H1 (cell line): ENCODE measurements at regions not wholly inside any gene's neighbourhood (a gene's known extent, or its start where the extent isn't known, plus 50 kb on each side); places are given as distances from the start of the nearest gene placed in this dataset.

Experiments
- CTCF ChIA-PET: fragments of 300-600 bp; sonication (Branson Sonifier 250); formaldehyde crosslinking; loops from one replicate; lab custom pipeline; 2021; ENCODE audit not compliant: partially characterized antibody; lab: Charles Lee
- POLR2A ChIA-PET: fragments of 300-600 bp; sonication (Branson Sonifier 250); formaldehyde crosslinking; loops from one replicate; lab custom pipeline; 2021; ENCODE audit warnings: inconsistent platforms; ENCODE audit not compliant: partially characterized antibody; lab: Charles Lee
- DNase-seq, 2 experiments: peaks; one replicate each; pipeline versions ENCODE4 v3.0.0 to v3.0.0-alpha.2; 2010 to 2022; ENCODE audit warnings: low spot score in 2 of 2, low read depth in 1 of 2, mixed read lengths in 1 of 2
- FAIRE-seq: peaks from 2 replicates; lab custom pipeline; 2011; peaks lifted over from hg19 to GRCh38; lab: Jason Lieb, UNC
- H2AFZ ChIP-seq: 2 replicates; pipeline ENCODE4 v1.8.1; 2012; ENCODE audit warnings: low read length, inconsistent platforms
- H2AK5ac ChIP-seq: 2 replicates; pipeline ENCODE4 v1.6.1; 2013; ENCODE audit warnings: low read depth, low read length
- H2BK120ac ChIP-seq: replicated peaks from 2 replicates; pipeline ENCODE3; 2013; ENCODE audit warnings: low read depth, low read length, inconsistent platforms
- H2BK12ac ChIP-seq: 2 replicates; pipeline ENCODE4 v1.6.1; 2013; ENCODE audit warnings: low read depth, low read length
- H2BK15ac ChIP-seq: 2 replicates; pipeline ENCODE4 v1.6.1; 2013; ENCODE audit warnings: low read length
- H2BK20ac ChIP-seq: 2 replicates; pipeline ENCODE4 v1.6.1; 2013; ENCODE audit warnings: low read length
- H2BK5ac ChIP-seq: 2 replicates; pipeline ENCODE4 v1.6.1; 2013; ENCODE audit warnings: low read depth, low read length
- H3K14ac ChIP-seq: 2 replicates; pipeline ENCODE4 v1.6.1; 2013; ENCODE audit warnings: inconsistent platforms; ENCODE audit not compliant: insufficient read length
- H3K18ac ChIP-seq: 2 replicates; pipeline ENCODE4 v1.6.1; 2013; ENCODE audit warnings: low read length; ENCODE audit errors: extremely low read depth
- H3K23ac ChIP-seq: 2 replicates; pipeline ENCODE4 v1.6.1; 2013; ENCODE audit warnings: inconsistent platforms; ENCODE audit not compliant: insufficient read length
- H3K23me2 ChIP-seq: 2 replicates; pipeline ENCODE4 v1.6.1; 2013; ENCODE audit warnings: low read depth, low read length
- H3K27ac ChIP-seq: 2 replicates; pipeline ENCODE4 v1.6.1; 2011; ENCODE audit warnings: low read depth, low read length, inconsistent platforms
- H3K27me3 ChIP-seq, 4 experiments: replicated peaks in 1 of 4; 1 replicate in 1 of 4; 2 replicates in 3 of 4; pipeline versions ENCODE4 v1.6.1 to v1.8.1; 2011 to 2013; ENCODE audit warnings: low read length in 3 of 4, mild to moderate bottlenecking in 3 of 4, inconsistent platforms in 2 of 4, mixed read lengths in 2 of 4, moderate library complexity in 1 of 4; ENCODE audit not compliant: control insufficient read depth in 3 of 4, insufficient read depth in 3 of 4; ENCODE audit errors: extremely low read depth in 1 of 4
- H3K36me3 ChIP-seq, 4 experiments: 2 replicates each; pipeline versions ENCODE4 v1.6.1 to v1.8.1; 2011 to 2013; ENCODE audit warnings: mild to moderate bottlenecking in 4 of 4, low read length in 3 of 4, moderate library complexity in 2 of 4, control low read depth in 1 of 4, inconsistent platforms in 1 of 4; ENCODE audit not compliant: insufficient read depth in 4 of 4, control insufficient read depth in 2 of 4
- H3K4ac ChIP-seq: replicated peaks from 2 replicates; pipeline ENCODE3; 2013; ENCODE audit warnings: low read length, low read depth, mixed read lengths, inconsistent platforms; ENCODE audit not compliant: insufficient read length
- H3K4me1 ChIP-seq, 4 experiments: replicated peaks in 1 of 4; 1 replicate in 1 of 4; 2 replicates in 3 of 4; pipeline versions ENCODE4 v1.6.1 to v1.8.1; 2011 to 2013; ENCODE audit warnings: low read length in 3 of 4, inconsistent platforms in 2 of 4, mixed read lengths in 1 of 4; ENCODE audit not compliant: insufficient read depth in 4 of 4, control insufficient read depth in 3 of 4
- H3K4me2 ChIP-seq, 2 experiments: 2 replicates each; pipeline versions ENCODE4 v1.6.1 to v1.8.1; 2011 to 2013; ENCODE audit warnings: low read depth in 2 of 2, low read length in 2 of 2, control low read depth in 1 of 2, inconsistent platforms in 1 of 2, mild to moderate bottlenecking in 1 of 2; ENCODE audit not compliant: insufficient read depth in 1 of 2
- H3K4me3 ChIP-seq, 4 experiments: fragments of 200-600, 300-600 bp in 1 of 4; sonication (generic), shearing (Covaris generic), sonication (Bioruptor Twin) in 1 of 4; 2 replicates each; pipeline versions ENCODE4 v1.5.1 to v1.8.1; 2011 to 2016; ENCODE audit warnings: low read length in 4 of 4, low read depth in 3 of 4, control low read depth in 2 of 4, inconsistent platforms in 2 of 4, mild to moderate bottlenecking in 2 of 4, mixed read lengths in 1 of 4, moderate library complexity in 1 of 4; ENCODE audit not compliant: insufficient read depth in 2 of 4; ENCODE audit errors: extremely low read depth in 1 of 4
- H3K56ac ChIP-seq: replicated peaks from 2 replicates; pipeline ENCODE3; 2013; ENCODE audit warnings: low read depth, mild to moderate bottlenecking, mixed read lengths, low read length, inconsistent platforms; ENCODE audit not compliant: insufficient read length
- H3K79me1 ChIP-seq: 2 replicates; pipeline ENCODE4 v1.6.1; 2013; ENCODE audit warnings: low read depth, low read length, control low read depth
- H3K79me2 ChIP-seq, 2 experiments: 2 replicates each; pipeline versions ENCODE4 v1.6.1 to v1.8.1; 2012 to 2013; ENCODE audit warnings: low read length in 2 of 2, mild to moderate bottlenecking in 2 of 2, inconsistent platforms in 1 of 2; ENCODE audit not compliant: insufficient read depth in 2 of 2, control insufficient read depth in 1 of 2
- H3K9ac ChIP-seq, 4 experiments: replicated peaks in 1 of 4; 1 replicate in 1 of 4; 2 replicates in 3 of 4; pipeline versions ENCODE4 v1.6.1 to v1.8.1; 2011 to 2013; ENCODE audit warnings: low read depth in 3 of 4, low read length in 3 of 4, control low read depth in 2 of 4, mild to moderate bottlenecking in 2 of 4, moderate library complexity in 2 of 4, inconsistent platforms in 1 of 4; ENCODE audit errors: extremely low read depth in 1 of 4
- H3K9me3 ChIP-seq, 2 experiments: 2 replicates each; pipeline versions ENCODE4 v1.6.1 to v1.8.1; 2012 to 2013; ENCODE audit warnings: mild to moderate bottlenecking in 2 of 2, moderate library complexity in 2 of 2, control low read depth in 1 of 2, inconsistent platforms in 1 of 2, low read depth in 1 of 2, low read length in 1 of 2, mixed read lengths in 1 of 2; ENCODE audit not compliant: insufficient read depth in 2 of 2
- H4K20me1 ChIP-seq, 2 experiments: replicated peaks in 1 of 2; 2 replicates each; pipeline versions ENCODE3 to v1.8.1; 2011 to 2013; ENCODE audit warnings: inconsistent platforms in 2 of 2, low read length in 2 of 2, mild to moderate bottlenecking in 1 of 2; ENCODE audit not compliant: insufficient read depth in 2 of 2, control insufficient read depth in 1 of 2
- H4K5ac ChIP-seq: 2 replicates; pipeline ENCODE4 v1.6.1; 2013; ENCODE audit warnings: low read length, low read depth, mixed read lengths, inconsistent platforms; ENCODE audit not compliant: insufficient read length
- H4K8ac ChIP-seq: 2 replicates; pipeline ENCODE4 v1.8.0; 2013; ENCODE audit warnings: mild to moderate bottlenecking, moderate library complexity, low read length, inconsistent platforms; ENCODE audit not compliant: insufficient read depth; ENCODE audit errors: extremely low read depth
- H4K91ac ChIP-seq: replicated peaks from 2 replicates; pipeline ENCODE3; 2013; ENCODE audit warnings: low read length, mixed read lengths, inconsistent platforms; ENCODE audit not compliant: insufficient read length
- ATF2 ChIP-seq: IDR thresholded peaks from 2 replicates; pipeline ENCODE4 v1.6.1; 2012; ENCODE audit warnings: low read length, inconsistent platforms
- ATF3 ChIP-seq: IDR thresholded peaks from 2 replicates; pipeline ENCODE4 v1.6.1; 2011; ENCODE audit warnings: low read depth, mild to moderate bottlenecking, low read length; ENCODE audit not compliant: insufficient read depth
- CTCF ChIP-seq, 3 experiments: IDR thresholded peaks; 1 replicate in 2 of 3; 2 replicates in 1 of 3; pipeline versions ENCODE4 v1.5.1 to v1.6.1; 2011; ENCODE audit warnings: low read length in 3 of 3, mild to moderate bottlenecking in 3 of 3, inconsistent platforms in 2 of 3, low read depth in 1 of 3, moderate library complexity in 1 of 3; ENCODE audit not compliant: insufficient read depth in 1 of 3; ENCODE audit errors: control extremely low read depth in 1 of 3
- GABPA ChIP-seq: IDR thresholded peaks from 2 replicates; pipeline ENCODE4 v1.6.1; 2011; ENCODE audit warnings: mild to moderate bottlenecking, low read length, moderate library complexity, borderline replicate concordance; ENCODE audit not compliant: insufficient read depth
- JUND ChIP-seq: IDR thresholded peaks from 2 replicates; pipeline ENCODE4 v1.6.1; 2011; ENCODE audit warnings: mild to moderate bottlenecking, improper control_type of control experiment, low read length
- KDM4A ChIP-seq: IDR thresholded peaks from one replicate; pipeline ENCODE4 v1.7.1; 2012; ENCODE audit warnings: low read depth, mild to moderate bottlenecking, moderate library complexity, low read length, inconsistent platforms; ENCODE audit not compliant: severe bottlenecking
- POLR2AphosphoS5 ChIP-seq: IDR thresholded peaks from 2 replicates; pipeline ENCODE4 v1.6.1; 2011; ENCODE audit warnings: low read depth, low read length
- YY1 ChIP-seq: IDR thresholded peaks from 2 replicates; pipeline ENCODE4 v1.6.1; 2011; ENCODE audit warnings: low read depth, mild to moderate bottlenecking, low read length
- ZNF274 ChIP-seq: IDR thresholded peaks from 2 replicates; pipeline ENCODE4 v1.7.0; 2012; ENCODE audit warnings: low read length, borderline replicate concordance; ENCODE audit errors: extremely low read depth
- WGBS, 2 experiments: shearing (Covaris generic) in 1 of 2; methylation state at CpG; one replicate each; pipeline versions ENCODE4 v1.1.6 to v1.1.7; 2013 to 2015; ENCODE audit warnings: low lambda C conversion rate in 2 of 2, mixed read lengths in 2 of 2, inconsistent platforms in 1 of 2, low coverage in 1 of 2, missing lambda C conversion rate in 1 of 2; ENCODE audit not compliant: insufficient replicate concordance in 2 of 2, insufficient coverage in 1 of 2, insufficient read length in 1 of 2; ENCODE audit errors: extremely low coverage in 1 of 2, missing lambda C conversion rate in 1 of 2; 5-methylcytosine and 5-hydroxymethylcytosine counted together

- Histone ChIP-seq H4K91ac (no peak overlapping the region), H2AK5ac (no peak overlapping the region), H2BK12ac (0 out of 2 replicates have a peak overlapping the region, but pooled peaks have one; percentile 32), H3K23me2 (no peaks in the 10 kb centered on the region), H3K4me1 (peaks cover 2 to 23% (median 12%) of the 10 kb centered on the region in 4 experiments; a peak in 6 of 7 replicates), H3K79me1 (no peaks in the 10 kb centered on the region), H3K27ac (no peak overlapping the region), H2BK20ac (0 out of 2 replicates have a peak overlapping the region, but pooled peaks have one; percentile 67), H2BK15ac (no peak overlapping the region), H3K23ac (no peak overlapping the region), H3K14ac (no peak overlapping the region), H4K20me1 (no peaks in the 10 kb centered on the region), H2BK5ac (no peak overlapping the region; the same call in 1 of the 2 replicates), H3K9ac (no peak overlapping the region), H3K4me2 (no peak overlapping the region), H3K4ac (no peak overlapping the region), H3K4me3 (no peak overlapping the region), H4K8ac (no peak overlapping the region), H3K9me3 (no peaks in the 10 kb centered on the region), H2AFZ (peak overlapping the region; percentile 87), H3K18ac (no peak overlapping the region), H3K27me3 (no peaks in the 10 kb centered on the region), H3K36me3 (no peaks in the 10 kb centered on the region), H4K5ac (no peak overlapping the region), H2BK120ac (no peak overlapping the region), H3K79me2 (no peaks in the 10 kb centered on the region), H3K56ac (no peak overlapping the region)
- POLR2A ChIA-PET: no interaction called here
- FAIRE-seq (no peak), DNase-seq (no peak)
- WGBS, 2 experiments: 87% methylated on average over 5 of the region's 5 CpGs; no CpG with 5 or more reads in 1 of the 2 experiments
- CTCF ChIA-PET: interaction anchor here (0.8 kb wide), 1 partner anchor 11 kb away, joined by 3 read pairs; no protein-coding TSS in a partner anchor
- no peak for TF ChIP-seq ATF2
- TF ChIP-seq POLR2AphosphoS5: no peak
- no peak for TF ChIP-seq KDM4A
- TF ChIP-seq YY1: no peak
- TF ChIP-seq ZNF274: no peak
- TF ChIP-seq ATF3: no peak
- TF ChIP-seq JUND: no peak
- no peak for TF ChIP-seq CTCF (IDR thresholded peaks at IDR 0.05; ENCODE audit: control extremely low read depth in 1 of 3, insufficient read depth in 1 of 3, low read depth in 1 of 3, low read length in 3 of 3)
- no peak for TF ChIP-seq GABPA
Measured at GRCh38 chr3:176920766-176921160, 276.5 kb downstream of the TBL1XR1 start.
